Activated T-helper 17 cell treated with anti-CD3 and anti-CD28 coated beads, Interleukin-2, amount 50 U/mL, for 72 hours (primary cell): ENCODE measurements at regions not wholly inside any gene's neighbourhood (a gene's known extent, or its start where the extent isn't known, plus 50 kb on each side); places are given as distances from the start of the nearest gene placed in this dataset.

Experiments used
- ATAC-seq: fragments of 150-1000 bp; cut with Tn5 transposase; replicated peaks from 2 replicates; pipeline ENCODE4 v1.10.0; 2021; ENCODE audit warnings: mild to moderate bottlenecking, moderate library complexity
- H3K27ac Mint-ChIP-seq: one replicate; pipeline ENCODE4 v1.8.0; 2022; ENCODE audit warnings: mixed read lengths
- H3K27me3 Mint-ChIP-seq: one replicate; pipeline ENCODE4 v1.8.0; 2022; ENCODE audit warnings: mixed read lengths
- H3K36me3 Mint-ChIP-seq: one replicate; pipeline ENCODE4 v1.8.0; 2022; ENCODE audit warnings: low read depth, mild to moderate bottlenecking, mixed read lengths
- H3K4me1 Mint-ChIP-seq: one replicate; pipeline ENCODE4 v1.8.0; 2022; ENCODE audit warnings: mixed read lengths
- H3K4me3 Mint-ChIP-seq: one replicate; pipeline ENCODE4 v1.8.0; 2022; ENCODE audit warnings: mild to moderate bottlenecking, mixed read lengths
- H3K9me3 Mint-ChIP-seq: one replicate; pipeline ENCODE4 v1.8.0; 2022; ENCODE audit warnings: mixed read lengths

DNA sequence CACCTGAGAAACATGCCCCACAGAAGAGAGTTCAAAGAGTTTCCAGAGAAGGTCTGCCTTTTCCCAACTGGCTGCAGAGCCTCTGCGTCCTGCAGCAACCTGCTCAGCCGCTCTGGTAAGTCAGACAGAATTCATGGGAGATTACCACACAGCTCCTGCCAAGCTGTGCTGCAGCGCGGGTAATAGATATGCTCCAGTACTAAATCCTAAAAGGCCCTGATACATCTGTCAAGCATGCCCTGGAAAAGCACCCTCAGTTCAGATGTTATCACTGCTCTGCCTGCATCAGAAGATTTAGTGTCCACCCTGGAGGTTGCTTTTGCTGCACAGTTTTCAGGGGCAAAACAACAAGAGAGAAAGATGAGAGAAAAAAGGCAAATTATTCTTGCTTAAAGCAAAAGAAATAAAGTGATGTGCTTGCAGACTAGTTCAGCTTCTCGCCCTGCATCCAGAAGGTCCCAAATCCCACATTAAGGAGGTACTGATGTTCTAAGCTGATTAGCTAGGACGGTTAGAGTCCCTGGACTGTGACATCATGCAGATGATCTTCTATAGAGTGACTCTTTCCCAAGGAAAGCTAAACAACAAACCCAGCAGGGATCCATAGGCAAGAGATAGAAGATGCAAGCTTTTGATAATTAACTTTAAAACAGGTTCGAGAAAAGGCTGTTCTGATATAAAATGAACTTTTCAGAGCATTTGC, 488.6 kb downstream of the BCL11A start:
- no peak for ATAC-seq
- Mint-ChIP-seq H3K27me3 (no peaks in the 10 kb centered on the region), H3K27ac (no peak overlapping the region), H3K4me1 (no peaks in the 10 kb centered on the region), H3K36me3 (no peaks in the 10 kb centered on the region), H3K4me3 (no peak overlapping the region), H3K9me3 (no peaks in the 10 kb centered on the region)

DNA sequence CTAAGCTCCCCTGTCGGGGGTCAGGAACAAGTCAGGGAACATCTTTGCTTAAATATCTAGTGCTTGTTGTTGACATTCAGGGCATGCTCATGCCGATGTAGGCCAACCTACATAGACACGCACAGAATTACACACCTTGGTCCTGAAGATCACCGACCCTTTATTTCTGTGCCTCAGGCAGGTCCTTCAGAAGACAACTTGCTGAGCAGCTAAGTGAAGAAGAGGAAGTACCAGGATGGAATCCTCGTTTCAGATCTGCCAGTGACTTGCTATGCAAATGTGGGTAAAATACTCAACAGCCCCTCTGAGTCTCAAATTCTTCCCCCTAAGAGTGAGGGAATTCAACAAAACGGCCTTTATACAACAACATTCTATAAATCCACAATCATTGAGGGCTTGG, 494.7 kb downstream of the BCL11A start:
- Mint-ChIP-seq H3K4me1 (no peaks in the 10 kb centered on the region), H3K9me3 (peaks cover 3% of the 10 kb centered on the region), H3K4me3 (no peak overlapping the region), H3K27me3 (no peaks in the 10 kb centered on the region), H3K27ac (no peak overlapping the region), H3K36me3 (no peaks in the 10 kb centered on the region)
- no peak for ATAC-seq

DNA sequence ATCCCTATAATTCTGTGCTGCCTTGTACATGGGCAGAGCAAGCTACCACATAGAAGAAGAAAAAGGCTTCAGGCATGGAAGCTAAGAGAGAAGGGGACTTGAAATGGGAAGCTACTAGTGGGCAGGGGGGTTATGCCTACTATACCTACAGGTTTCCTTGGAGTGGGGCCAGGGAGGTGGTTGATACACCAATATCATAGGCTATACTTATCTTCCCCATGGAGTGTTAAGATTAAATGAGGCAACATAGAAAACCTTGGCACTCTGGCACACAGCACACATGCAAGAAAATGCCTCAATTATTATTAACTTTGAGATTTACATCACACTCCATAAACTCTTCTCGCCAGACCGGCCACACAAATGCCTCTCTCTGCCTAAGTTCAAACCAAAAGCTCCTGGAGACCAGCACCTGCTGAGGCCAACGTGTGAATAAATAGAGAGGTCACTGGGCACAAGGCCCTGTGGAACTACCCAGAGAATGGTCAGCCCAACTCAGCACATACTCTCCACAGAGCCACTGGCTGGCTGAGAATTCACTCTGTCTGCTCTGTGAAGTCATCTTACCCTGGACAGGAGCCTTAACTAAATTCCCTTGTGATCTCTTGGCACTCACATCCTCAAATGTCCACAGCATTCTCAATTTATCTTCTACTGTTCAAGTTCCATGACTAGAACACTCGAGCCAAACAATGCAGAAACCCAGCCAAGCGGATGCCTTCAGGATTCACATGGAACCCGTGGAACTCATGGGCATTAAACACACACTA, 498.7 kb downstream of the BCL11A start:
- no peak overlapping the region for H3K27ac Mint-ChIP-seq
- no peaks in the 10 kb centered on the region for H3K36me3 Mint-ChIP-seq
- no peaks in the 10 kb centered on the region for H3K27me3 Mint-ChIP-seq
- H3K4me1 Mint-ChIP-seq: no peaks in the 10 kb centered on the region
- H3K4me3 Mint-ChIP-seq: no peak overlapping the region
- no peak for ATAC-seq
- H3K9me3 Mint-ChIP-seq: peaks cover 3% of the 10 kb centered on the region

DNA sequence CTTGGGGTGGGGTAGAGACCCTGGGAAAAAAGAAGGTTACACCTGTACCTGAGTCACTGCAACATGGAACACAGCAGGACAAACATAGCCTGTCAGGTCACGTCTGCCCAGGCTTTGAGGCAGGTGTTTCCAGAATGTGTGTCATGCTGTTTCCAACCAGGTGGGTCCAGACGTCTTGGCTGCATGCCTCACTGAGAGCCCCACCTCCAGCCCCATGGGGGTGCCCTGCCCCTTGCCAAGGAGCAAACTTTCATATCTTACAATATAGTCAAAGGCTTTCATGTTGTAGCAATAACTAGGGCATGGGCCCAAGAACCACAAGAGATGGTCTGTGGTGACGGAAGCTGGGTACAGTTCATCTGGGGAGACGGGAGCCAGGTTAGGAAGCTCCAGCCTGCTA, 499.7 kb downstream of the BCL11A start:
- no peaks in the 10 kb centered on the region for H3K27me3 Mint-ChIP-seq
- H3K27ac Mint-ChIP-seq: no peak overlapping the region
- no peaks in the 10 kb centered on the region for H3K36me3 Mint-ChIP-seq
- H3K4me3 Mint-ChIP-seq: no peak overlapping the region
- ATAC-seq: no peak
- no peaks in the 10 kb centered on the region for H3K4me1 Mint-ChIP-seq
- H3K9me3 Mint-ChIP-seq: peaks cover 3% of the 10 kb centered on the region

DNA sequence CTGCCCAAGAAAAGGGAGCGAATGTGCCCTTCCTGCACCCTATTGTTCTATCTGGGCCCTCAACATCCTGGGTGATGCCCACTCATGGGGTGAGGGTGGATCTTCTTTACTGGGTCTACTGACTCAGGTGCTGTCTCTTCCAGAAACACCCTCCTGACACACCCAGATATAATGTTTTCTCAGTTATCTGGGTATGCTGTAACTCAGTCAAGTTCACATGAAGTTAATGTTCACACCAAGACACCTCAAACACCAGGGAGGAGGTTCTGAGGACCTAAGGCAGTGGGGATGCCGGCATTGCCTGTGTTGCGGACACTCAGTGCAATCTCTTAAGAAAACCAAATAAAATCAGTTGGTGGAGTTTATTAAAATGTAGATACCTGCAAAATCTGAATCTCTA, 500.9 kb downstream of the BCL11A start:
- no peak overlapping the region for H3K27ac Mint-ChIP-seq
- H3K36me3 Mint-ChIP-seq: no peaks in the 10 kb centered on the region
- no peak for ATAC-seq
- H3K4me3 Mint-ChIP-seq: no peak overlapping the region
- H3K27me3 Mint-ChIP-seq: no peaks in the 10 kb centered on the region
- no peaks in the 10 kb centered on the region for H3K9me3 Mint-ChIP-seq
- H3K4me1 Mint-ChIP-seq: no peaks in the 10 kb centered on the region

DNA sequence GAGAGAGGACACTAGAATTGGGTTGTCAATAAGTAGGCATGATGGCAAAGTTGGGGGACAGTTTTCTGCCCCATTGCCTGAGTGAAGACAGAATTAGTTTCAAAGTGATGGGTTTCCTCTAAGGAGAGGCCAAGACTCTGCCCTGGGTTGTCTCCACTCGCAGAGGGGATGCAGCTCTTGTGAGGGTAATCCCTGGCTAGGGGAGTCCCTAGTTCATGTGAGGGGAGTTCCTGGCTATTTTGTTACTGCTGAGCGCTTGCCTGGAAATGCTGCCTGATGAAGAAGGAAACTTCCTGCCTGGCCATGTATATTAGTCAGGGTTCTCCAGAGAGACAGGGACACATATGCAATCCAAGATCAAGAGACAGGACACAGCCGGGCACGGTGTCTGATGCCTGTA, 501.5 kb downstream of the BCL11A start:
- no peak overlapping the region for H3K4me3 Mint-ChIP-seq
- no peaks in the 10 kb centered on the region for H3K4me1 Mint-ChIP-seq

DNA sequence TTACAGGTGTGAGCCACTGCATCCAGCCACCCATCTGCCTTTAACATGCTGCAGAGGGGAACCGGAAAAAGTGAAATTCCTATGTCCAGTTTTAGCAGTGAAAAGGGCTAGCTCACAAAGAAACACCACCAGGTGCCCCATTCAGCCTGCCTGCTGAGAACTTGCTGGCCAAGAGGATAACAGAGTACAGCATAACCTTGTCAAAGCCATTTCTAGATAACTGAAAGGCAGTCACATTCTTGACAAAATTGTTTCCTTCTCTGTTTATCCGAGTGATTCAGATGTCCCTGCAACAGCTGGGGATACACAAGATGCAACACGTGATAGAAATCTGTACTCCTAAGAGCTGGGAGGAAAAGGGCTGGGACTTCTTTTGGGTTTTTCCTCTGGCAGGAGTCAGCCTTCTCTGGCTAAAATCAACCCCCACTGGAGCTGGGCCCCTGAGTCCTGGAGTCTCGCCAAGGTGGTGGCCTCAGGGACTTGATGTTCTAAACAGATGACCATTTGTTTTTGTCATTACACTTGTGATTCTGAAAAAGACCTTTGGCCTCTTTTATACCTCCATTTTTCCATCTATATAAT, 505.4 kb downstream of the BCL11A start:
- Mint-ChIP-seq H3K9me3 (no peaks in the 10 kb centered on the region), H3K4me3 (no peak overlapping the region), H3K27ac (no peak overlapping the region), H3K4me1 (no peaks in the 10 kb centered on the region), H3K27me3 (no peaks in the 10 kb centered on the region), H3K36me3 (no peaks in the 10 kb centered on the region)
- ATAC-seq: no peak

More for the DNA sequence above, 501.5 kb downstream of the BCL11A start:
- no peak overlapping the region for H3K27ac Mint-ChIP-seq
- no peaks in the 10 kb centered on the region for H3K9me3 Mint-ChIP-seq
- ATAC-seq: no peak
- H3K36me3 Mint-ChIP-seq: no peaks in the 10 kb centered on the region
- H3K27me3 Mint-ChIP-seq: no peaks in the 10 kb centered on the region

DNA sequence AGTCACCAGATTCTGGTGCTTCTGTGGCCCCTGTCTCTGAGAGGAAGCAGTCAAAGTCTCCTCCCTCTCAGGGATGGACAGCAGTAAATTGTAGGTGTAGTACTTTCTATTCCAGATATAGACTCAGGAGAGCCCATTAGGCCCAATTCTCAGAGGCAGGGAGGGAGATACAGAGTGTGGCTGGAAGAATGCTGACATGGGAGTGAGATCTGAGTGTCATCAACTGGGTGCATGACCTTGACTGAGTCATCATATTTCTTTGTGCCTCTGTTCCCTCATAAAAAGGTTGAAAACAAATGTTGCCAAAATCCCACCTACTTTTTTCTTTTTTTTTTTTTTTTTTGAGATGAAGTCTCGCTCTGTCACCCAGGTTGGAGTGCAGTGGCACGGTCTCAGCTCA, 506.1 kb downstream of the BCL11A start:
- Mint-ChIP-seq H3K4me1 (no peaks in the 10 kb centered on the region), H3K27me3 (no peaks in the 10 kb centered on the region), H3K27ac (no peak overlapping the region), H3K9me3 (no peaks in the 10 kb centered on the region), H3K36me3 (no peaks in the 10 kb centered on the region), H3K4me3 (no peak overlapping the region)
- no peak for ATAC-seq

DNA sequence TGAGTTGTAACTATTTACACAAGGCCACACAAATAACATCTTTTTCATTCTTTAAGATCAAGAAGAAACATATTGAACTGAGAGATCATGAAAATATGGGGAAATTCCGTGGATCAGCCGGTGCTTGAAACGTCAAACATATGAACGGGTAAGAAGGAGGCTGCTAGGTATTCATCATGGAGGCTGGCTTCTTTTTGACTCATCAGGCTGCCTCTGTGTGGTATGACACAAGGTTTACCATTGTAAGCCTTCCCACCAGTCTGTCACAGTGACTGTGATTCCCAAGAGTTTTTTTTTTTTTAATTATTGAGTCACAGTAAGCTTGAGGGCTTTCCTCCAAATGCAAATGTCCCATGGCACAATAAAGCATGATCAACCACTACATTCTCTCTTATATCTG, 506.9 kb downstream of the BCL11A start:
- ATAC-seq: no peak
- H3K36me3 Mint-ChIP-seq: no peaks in the 10 kb centered on the region
- H3K4me1 Mint-ChIP-seq: no peaks in the 10 kb centered on the region
- no peak overlapping the region for H3K4me3 Mint-ChIP-seq
- no peaks in the 10 kb centered on the region for H3K27me3 Mint-ChIP-seq
- no peaks in the 10 kb centered on the region for H3K9me3 Mint-ChIP-seq
- H3K27ac Mint-ChIP-seq: no peak overlapping the region

DNA sequence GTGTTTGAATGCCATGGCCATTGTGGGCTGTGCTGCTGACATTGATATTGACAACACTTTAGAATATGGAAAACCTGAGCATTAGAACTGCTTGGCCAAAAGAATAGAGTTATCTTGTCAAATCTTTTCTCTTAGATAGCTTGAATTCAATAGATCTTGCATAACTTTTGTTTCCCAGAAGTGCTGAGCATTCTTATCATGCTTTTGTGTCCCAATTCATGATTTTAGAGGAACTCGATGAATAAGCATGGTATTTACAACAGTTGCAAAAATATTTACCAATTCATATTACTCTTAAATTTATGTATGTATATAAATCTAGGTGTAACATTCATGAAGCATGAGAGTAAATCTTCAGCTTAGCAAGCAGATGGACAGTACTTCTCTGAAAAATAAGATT, 508.0 kb downstream of the BCL11A start:
- no peak overlapping the region for H3K27ac Mint-ChIP-seq
- no peaks in the 10 kb centered on the region for H3K9me3 Mint-ChIP-seq
- H3K4me1 Mint-ChIP-seq: no peaks in the 10 kb centered on the region
- H3K27me3 Mint-ChIP-seq: no peaks in the 10 kb centered on the region
- ATAC-seq: no peak
- H3K36me3 Mint-ChIP-seq: no peaks in the 10 kb centered on the region
- no peak overlapping the region for H3K4me3 Mint-ChIP-seq

DNA sequence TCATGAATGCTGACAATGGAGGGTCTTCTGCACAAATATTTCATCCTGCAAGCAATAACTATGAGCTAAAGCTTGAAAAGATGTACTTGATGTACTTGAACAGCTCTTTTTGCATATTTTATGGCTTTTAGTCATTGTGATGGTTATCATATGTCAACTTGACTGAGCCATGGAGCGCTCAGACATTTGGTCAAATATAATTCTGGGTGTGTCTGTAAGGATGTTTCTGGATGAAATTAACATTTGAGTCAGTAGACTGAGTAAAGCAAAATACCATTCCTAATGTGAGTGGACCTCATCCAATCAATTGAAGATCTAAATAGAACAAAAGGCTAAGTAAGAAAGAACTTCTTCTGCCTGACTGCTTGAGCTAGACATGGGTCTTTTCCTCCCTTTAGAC, 509.0 kb downstream of the BCL11A start:
- no peaks in the 10 kb centered on the region for H3K9me3 Mint-ChIP-seq
- H3K4me1 Mint-ChIP-seq: no peaks in the 10 kb centered on the region
- no peak overlapping the region for H3K4me3 Mint-ChIP-seq
- H3K27ac Mint-ChIP-seq: no peak overlapping the region
- ATAC-seq: no peak
- no peaks in the 10 kb centered on the region for H3K27me3 Mint-ChIP-seq
- no peaks in the 10 kb centered on the region for H3K36me3 Mint-ChIP-seq

DNA sequence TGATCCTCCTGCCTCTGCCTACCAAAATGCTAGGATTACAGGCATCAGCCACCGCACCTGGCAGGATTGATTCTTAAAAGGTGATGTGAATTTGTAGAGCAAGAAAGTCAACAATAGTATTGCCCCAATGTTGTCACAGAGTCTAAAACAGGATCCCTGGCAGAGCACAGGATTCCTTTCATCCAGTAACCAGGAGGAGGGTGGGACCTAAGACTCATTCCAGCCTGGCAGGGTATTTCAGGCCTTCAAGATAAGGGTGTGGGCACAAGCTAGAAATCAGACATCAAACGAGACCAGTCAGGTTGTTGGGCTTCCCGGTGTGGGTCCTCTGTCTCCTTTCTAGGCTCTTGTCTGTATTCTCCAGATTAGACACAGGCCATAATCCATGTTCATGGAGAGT, 511.4 kb downstream of the BCL11A start:
- no peaks in the 10 kb centered on the region for H3K4me1 Mint-ChIP-seq
- ATAC-seq: no peak
- no peaks in the 10 kb centered on the region for H3K36me3 Mint-ChIP-seq
- H3K27ac Mint-ChIP-seq: no peak overlapping the region
- no peaks in the 10 kb centered on the region for H3K27me3 Mint-ChIP-seq
- no peaks in the 10 kb centered on the region for H3K9me3 Mint-ChIP-seq
- H3K4me3 Mint-ChIP-seq: no peak overlapping the region

DNA sequence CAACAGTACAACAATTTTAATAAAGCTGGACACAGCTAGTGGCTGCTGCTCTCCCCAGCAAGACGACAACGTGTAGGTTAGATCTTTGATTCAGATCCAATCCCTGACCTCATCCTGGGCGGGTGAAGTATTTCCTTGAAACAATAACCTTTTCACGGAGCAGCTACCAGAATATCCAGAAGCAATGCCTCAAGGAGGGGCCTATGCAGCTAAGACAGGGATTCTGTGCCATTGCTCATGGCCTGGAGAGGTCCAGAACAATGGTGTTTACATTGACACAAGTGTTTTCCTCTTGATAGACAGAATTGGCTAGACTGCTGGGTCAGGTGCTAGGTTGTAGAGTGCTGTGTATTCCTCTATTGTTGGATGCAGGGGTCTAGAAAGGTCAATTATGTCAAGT, 520.1 kb downstream of the BCL11A start:
- no peak overlapping the region for H3K27ac Mint-ChIP-seq
- no peaks in the 10 kb centered on the region for H3K4me1 Mint-ChIP-seq
- H3K36me3 Mint-ChIP-seq: no peaks in the 10 kb centered on the region
- no peak overlapping the region for H3K4me3 Mint-ChIP-seq
- H3K9me3 Mint-ChIP-seq: peaks cover 9% of the 10 kb centered on the region
- no peak for ATAC-seq
- no peaks in the 10 kb centered on the region for H3K27me3 Mint-ChIP-seq

DNA sequence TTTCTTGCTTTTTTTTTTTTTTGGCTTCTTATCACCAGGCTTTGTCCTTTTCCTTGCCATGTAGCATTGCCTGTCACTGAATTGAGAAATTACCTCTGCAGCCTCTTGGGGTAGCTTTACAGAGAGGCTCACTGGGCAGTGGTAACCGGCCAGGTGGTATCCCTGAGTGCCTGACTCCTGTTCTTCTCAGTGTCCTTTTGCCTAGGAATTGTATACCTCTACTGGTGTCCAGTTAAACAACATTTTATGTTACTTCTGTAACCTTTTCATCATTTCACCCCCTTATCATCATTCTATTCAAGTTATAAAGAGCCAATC, 523.9 kb downstream of the BCL11A start:
- H3K36me3 Mint-ChIP-seq: no peaks in the 10 kb centered on the region
- ATAC-seq: no peak
- no peak overlapping the region for H3K4me3 Mint-ChIP-seq
- H3K27me3 Mint-ChIP-seq: no peaks in the 10 kb centered on the region
- no peaks in the 10 kb centered on the region for H3K4me1 Mint-ChIP-seq
- peaks cover 9% of the 10 kb centered on the region for H3K9me3 Mint-ChIP-seq
- H3K27ac Mint-ChIP-seq: no peak overlapping the region

DNA sequence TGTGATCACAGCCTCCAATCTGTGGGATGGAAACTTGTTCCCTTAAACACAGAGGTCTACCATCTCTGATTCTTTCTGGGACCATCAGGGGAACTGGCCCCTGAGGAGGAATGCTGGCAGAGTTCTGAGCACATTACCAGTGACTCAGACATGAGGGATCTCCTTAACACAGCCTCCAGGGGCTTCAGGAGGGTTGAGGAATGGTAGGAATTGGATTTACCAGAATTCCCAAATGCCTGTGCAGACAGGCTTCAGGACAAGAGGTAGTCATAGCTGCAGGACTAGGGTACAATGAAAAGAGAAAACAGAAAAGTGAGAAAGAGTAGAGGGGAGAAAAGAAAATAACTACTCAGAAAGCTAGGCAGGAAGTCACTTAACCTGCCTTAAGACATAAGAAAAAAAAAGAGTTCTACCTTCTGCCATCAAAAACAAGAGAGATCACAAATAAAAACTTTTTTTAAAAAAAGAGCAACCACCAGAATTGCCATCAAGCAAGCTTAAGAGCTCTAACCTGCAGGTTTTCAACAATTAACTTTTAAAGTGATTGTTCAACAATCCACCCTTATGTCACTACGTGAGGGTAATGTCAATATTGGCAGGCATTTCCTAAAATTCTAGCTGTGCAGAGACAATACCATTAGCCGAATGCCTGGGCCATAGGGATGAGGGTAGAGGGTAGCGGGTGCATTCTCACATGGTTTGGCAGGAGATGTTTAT, 524.4 kb downstream of the BCL11A start:
- H3K36me3 Mint-ChIP-seq: no peaks in the 10 kb centered on the region
- H3K4me1 Mint-ChIP-seq: no peaks in the 10 kb centered on the region
- no peak for ATAC-seq
- no peak overlapping the region for H3K27ac Mint-ChIP-seq
- no peaks in the 10 kb centered on the region for H3K27me3 Mint-ChIP-seq
- H3K9me3 Mint-ChIP-seq: peaks cover 9% of the 10 kb centered on the region
- H3K4me3 Mint-ChIP-seq: no peak overlapping the region
